OCI-M2 (cell line): ENCODE measurements at regions not wholly inside any gene's neighbourhood (a gene's known extent, or its start where the extent isn't known, plus 50 kb on each side); places are given as distances from the start of the nearest gene placed in this dataset.
"Not testable (repeated sequence)": the region's sequence is repeated elsewhere in the genome, so short reads cannot be mapped to it uniquely, and the experiment has no call there.

Source experiments
- DNase-seq: peaks from one replicate; lab custom pipeline; 2025; ENCODE audit not compliant: unreplicated experiment; lab: John Stamatoyannopoulos, UW

GRCh38 chr4:27917381-27917780 is 1056.7 kb downstream of the STIM2 start:
- no peak for DNase-seq

- no peak for DNase-seq
Measured at GRCh38 chr4:27921231-27921630, 1060.6 kb downstream of the STIM2 start.

- DNase-seq = no peak
Measured at GRCh38 chr4:27928761-27929540, 1068.3 kb downstream of the STIM2 start.

GRCh38 chr4:27930291-27930690 is 1069.7 kb downstream of the STIM2 start:
- no peak for DNase-seq

- no peak for DNase-seq
Measured at GRCh38 chr4:27930976-27931375, 1070.3 kb downstream of the STIM2 start.

GRCh38 chr4:27931584-27931983 is 1070.9 kb downstream of the STIM2 start:
- no peak for DNase-seq

- no peak for DNase-seq
Measured at GRCh38 chr4:27934871-27935270, 1074.2 kb downstream of the STIM2 start.

- DNase-seq = no peak
Measured at GRCh38 chr4:27946799-27947198, 1086.2 kb downstream of the STIM2 start.

- no peak for DNase-seq
Measured at GRCh38 chr4:27947302-27947701, 1086.7 kb downstream of the STIM2 start.

GRCh38 chr4:27964095-27964494 is 1103.5 kb downstream of the STIM2 start:
- no peak for DNase-seq

GRCh38 chr4:27966664-27967063 is 1106.0 kb downstream of the STIM2 start:
- DNase-seq = no peak

- no peak for DNase-seq
Measured at GRCh38 chr4:27973056-27973455, 1112.4 kb downstream of the STIM2 start.

- DNase-seq = no peak
Measured at GRCh38 chr4:27973700-27974099, 1113.1 kb downstream of the STIM2 start.

- DNase-seq = no peak
Measured at GRCh38 chr4:27974339-27974738, 1113.7 kb downstream of the STIM2 start.

GRCh38 chr4:27974881-27975280 is 1114.2 kb downstream of the STIM2 start:
- DNase-seq = not testable (repeated sequence)

GRCh38 chr4:27978427-27979109 is 1117.9 kb downstream of the STIM2 start:
- not testable (repeated sequence) for DNase-seq

- no peak for DNase-seq
Measured at GRCh38 chr4:27985522-27985921, 1124.9 kb downstream of the STIM2 start.

GRCh38 chr4:27986476-27986875 is 1125.8 kb downstream of the STIM2 start:
- DNase-seq = no peak

- DNase-seq = no peak
Measured at GRCh38 chr4:28001698-28002097, 1141.1 kb downstream of the STIM2 start.

GRCh38 chr4:28004520-28004919 is 1143.9 kb downstream of the STIM2 start:
- DNase-seq = no peak

- DNase-seq = no peak
Measured at GRCh38 chr4:28006021-28006420, 1145.4 kb downstream of the STIM2 start.

GRCh38 chr4:28007693-28008092 is 1147.1 kb downstream of the STIM2 start:
- no peak for DNase-seq

GRCh38 chr4:28009541-28009940 is 1148.9 kb downstream of the STIM2 start:
- DNase-seq = no peak
